Urinary bladder (tissue), 3 donors: ENCODE measurements at regions not wholly inside any gene's neighbourhood (a gene's known extent, or its start where the extent isn't known, plus 50 kb on each side); places are given as distances from the start of the nearest gene placed in this dataset.

Source experiments
- DNase-seq: peaks from one replicate; pipeline ENCODE4 v3.0.0-alpha.2; 2015; ENCODE audit errors: extremely low spot score
- H3K27ac ChIP-seq: one replicate; pipeline ENCODE4 v1.5.1; 2013; ENCODE audit warnings: low read depth, mild to moderate bottlenecking, moderate library complexity
- H3K36me3 ChIP-seq: one replicate; pipeline ENCODE4 v1.6.1; 2013; ENCODE audit warnings: mild to moderate bottlenecking, moderate library complexity; ENCODE audit not compliant: insufficient read depth
- H3K4me1 ChIP-seq: one replicate; pipeline ENCODE4 v1.6.1; 2013; ENCODE audit warnings: mild to moderate bottlenecking, moderate library complexity; ENCODE audit not compliant: insufficient read depth
- H3K4me3 ChIP-seq: one replicate; pipeline ENCODE4 v1.5.1; 2013; ENCODE audit warnings: low read depth, low read length
- WGBS: extraction: QIAGEN DNeasy Blood & Tissue Kit; methylation state at CpG from one replicate; pipeline ENCODE4 v1.1.7; 2013; 5-methylcytosine and 5-hydroxymethylcytosine counted together
- donor health status: healthy with polysubstance abuse.
- donor health status: healthy.

DNA sequence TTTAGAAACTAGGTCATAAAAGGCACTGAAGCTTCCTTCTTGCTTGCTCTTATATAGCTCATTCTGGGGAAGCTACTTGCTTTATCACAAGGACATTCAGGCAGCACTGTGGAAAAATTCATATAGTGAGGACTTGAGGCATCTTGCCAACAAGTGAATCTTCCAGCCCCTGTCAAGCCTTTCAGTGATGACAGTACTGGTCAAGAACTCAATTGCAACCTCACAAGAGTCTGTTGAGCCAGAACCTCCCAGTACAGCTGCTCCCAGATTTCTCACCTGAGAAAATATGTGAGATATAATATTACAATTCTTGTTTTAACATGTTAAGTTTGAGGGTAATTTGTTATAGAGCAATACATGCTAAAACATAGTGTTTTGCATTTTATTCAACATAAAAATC lies 2011.0 kb upstream of the NUDT12 start:
- H3K36me3 ChIP-seq, result no peaks in the 10 kb centered on the region
- no peak overlapping the region for H3K4me3 ChIP-seq

DNA sequence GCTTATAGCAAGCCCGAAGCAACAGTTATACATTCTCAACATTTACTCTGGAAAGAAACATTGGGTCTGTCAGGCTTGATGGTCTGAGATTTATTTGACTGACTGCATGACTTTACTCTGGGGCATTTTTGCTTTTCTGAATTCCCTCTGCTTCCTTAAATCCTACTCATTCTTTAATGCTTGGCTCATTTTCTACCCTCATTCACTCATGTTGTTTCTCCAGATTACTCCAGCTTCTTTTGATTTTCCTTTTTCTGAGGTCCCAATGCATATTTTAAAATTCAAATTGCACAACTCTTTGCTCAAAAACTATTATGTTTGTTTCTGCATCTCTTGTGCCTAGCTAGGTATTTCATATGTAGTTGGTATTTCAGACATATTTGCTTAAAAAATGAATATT lies 2002.9 kb upstream of the NUDT12 start:
- no peak overlapping the region for H3K27ac ChIP-seq
- no peaks in the 10 kb centered on the region for H3K36me3 ChIP-seq
- WGBS, result 81% methylated on average over 1 of the region's 1 CpG
- no peak for DNase-seq
- H3K4me3 ChIP-seq, result no peak overlapping the region
- H3K4me1 ChIP-seq, result no peaks in the 10 kb centered on the region

More for the DNA sequence above, 2011.0 kb upstream of the NUDT12 start:
- no peaks in the 10 kb centered on the region for H3K4me1 ChIP-seq
- DNase-seq, result no peak
- H3K27ac ChIP-seq, result no peak overlapping the region

DNA sequence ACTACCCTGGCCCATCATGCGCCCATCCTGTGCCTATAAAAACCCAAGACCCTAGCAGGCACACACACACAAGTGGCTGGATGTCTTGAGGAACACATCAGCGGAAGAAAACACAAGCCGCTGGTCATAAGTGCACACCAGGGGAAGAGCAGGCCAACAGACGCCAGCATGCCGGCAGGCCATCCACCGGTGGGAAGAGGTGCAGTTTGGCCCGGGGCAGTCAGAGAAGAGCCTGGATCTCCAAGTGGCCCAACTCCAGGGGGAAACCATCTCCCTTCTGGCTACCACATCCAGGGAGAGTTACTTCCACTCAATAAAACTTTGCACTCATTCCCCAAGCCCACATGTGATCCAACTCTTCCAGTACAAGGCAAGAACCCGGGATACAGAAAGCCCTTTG lies 2001.3 kb upstream of the NUDT12 start:
- Histone ChIP-seq H3K4me3 (no peak overlapping the region), H3K27ac (no peak overlapping the region), H3K4me1 (no peaks in the 10 kb centered on the region), H3K36me3 (no peaks in the 10 kb centered on the region)
- 95% methylated on average over 8 of the region's 8 CpGs for WGBS
- no peak for DNase-seq

DNA sequence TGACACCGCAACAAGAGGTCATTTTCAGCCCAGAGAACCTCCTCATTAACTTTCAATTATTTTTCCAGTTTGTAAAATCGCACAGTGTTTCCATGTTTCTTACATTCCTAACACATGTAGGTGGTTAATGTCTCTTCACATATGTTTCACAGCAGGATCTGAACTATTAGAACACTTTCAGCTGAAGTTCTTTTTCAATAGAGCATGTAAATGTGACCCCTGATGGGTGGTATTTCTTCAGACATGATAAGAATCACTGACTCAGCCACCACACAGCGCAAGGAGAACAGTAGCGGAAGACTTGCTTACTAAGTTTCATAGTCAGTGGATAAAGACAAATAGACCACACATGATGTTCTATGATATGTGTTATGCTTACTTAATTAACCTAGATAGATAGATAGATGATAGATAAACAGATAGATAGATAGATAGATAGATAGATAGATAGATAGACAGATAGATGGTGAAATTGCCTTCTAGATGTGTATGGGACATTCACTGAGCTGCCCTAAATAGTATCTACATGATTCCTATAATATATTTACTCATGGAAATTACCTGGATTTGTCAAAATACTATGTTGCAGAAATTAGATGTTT lies 1992.1 kb upstream of the NUDT12 start:
- H3K4me3 ChIP-seq, result no peak overlapping the region
- no peaks in the 10 kb centered on the region for H3K4me1 ChIP-seq
- DNase-seq, result no peak
- H3K36me3 ChIP-seq, result no peaks in the 10 kb centered on the region
- no peak overlapping the region for H3K27ac ChIP-seq
- WGBS, result 90% methylated on average over 4 of the region's 4 CpGs

DNA sequence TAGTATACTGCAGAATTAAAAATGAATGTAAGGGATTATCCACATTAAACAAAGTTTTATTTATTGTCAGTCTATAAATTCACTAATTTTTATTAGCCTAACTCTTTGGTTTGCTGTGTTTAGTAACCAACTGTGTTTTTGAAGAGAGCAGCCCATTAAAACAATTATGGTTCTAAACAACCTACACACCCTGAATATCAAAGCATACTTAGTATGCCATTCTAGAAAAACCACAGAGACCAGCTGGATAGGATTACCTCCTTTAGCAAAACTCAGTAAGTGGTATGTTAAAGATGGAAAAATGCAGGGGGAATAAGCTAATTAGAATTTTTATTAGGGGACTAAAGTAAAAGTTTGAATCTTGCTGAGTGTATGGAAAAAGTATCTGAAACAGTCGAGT lies 1981.7 kb upstream of the NUDT12 start:
- Histone ChIP-seq H3K4me1 (no peaks in the 10 kb centered on the region), H3K27ac (no peak overlapping the region), H3K36me3 (no peaks in the 10 kb centered on the region), H3K4me3 (no peak overlapping the region)
- no peak for DNase-seq
- 35% methylated on average over 1 of the region's 1 CpG for WGBS

DNA sequence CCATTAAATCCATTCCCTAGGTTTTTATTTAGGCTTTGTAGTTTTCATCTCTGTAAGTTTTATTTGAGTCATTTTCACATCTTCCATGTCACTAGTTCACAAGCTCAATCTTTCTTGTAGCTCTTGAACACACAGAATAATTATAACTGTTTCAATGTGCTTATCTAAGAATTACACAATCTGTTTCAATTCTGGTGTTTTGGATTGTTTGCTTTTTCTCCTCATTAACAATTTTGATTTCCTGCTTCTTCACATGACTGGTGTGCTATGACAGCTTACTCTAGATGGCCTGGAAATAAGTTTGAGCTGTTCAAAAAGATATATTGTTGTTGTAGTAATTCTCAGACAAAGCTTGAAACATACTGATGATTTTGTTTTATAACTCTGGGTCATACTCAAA lies 1974.1 kb upstream of the NUDT12 start:
- no peak for DNase-seq
- no peaks in the 10 kb centered on the region for H3K4me1 ChIP-seq
- no peaks in the 10 kb centered on the region for H3K36me3 ChIP-seq
- H3K4me3 ChIP-seq, result no peak overlapping the region
- H3K27ac ChIP-seq, result no peak overlapping the region

DNA sequence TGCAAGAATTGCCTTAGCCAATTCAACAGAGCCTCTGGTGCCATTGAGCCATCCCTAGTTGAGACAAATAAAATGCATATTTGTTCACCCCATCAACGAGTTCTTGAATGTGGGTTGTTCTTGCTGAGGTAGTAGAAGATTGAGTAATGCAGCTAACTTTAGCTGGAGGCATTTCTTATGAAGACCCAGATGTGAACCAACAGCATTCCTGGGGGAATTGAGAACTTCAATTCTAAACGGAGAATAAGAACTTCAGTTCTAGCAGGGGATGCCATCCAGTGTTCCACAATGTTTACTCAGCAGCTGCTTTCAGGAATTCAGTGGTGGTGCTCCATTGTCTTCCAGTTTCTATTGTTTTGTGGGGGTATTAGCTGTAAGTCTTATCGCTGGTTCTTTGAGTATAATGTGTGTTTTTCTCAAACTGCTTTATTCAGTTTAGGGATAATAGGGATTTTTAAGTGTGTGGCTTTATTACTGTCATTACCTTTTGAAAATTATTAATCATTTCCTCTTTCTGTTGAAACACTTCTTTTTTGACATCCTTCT lies 1968.2 kb upstream of the NUDT12 start:
- no peaks in the 10 kb centered on the region for H3K36me3 ChIP-seq
- 83% methylated on average over 3 of the region's 3 CpGs for WGBS
- no peak for DNase-seq
- H3K4me1 ChIP-seq, result no peaks in the 10 kb centered on the region
- no peak overlapping the region for H3K27ac ChIP-seq
- H3K4me3 ChIP-seq, result no peak overlapping the region

DNA sequence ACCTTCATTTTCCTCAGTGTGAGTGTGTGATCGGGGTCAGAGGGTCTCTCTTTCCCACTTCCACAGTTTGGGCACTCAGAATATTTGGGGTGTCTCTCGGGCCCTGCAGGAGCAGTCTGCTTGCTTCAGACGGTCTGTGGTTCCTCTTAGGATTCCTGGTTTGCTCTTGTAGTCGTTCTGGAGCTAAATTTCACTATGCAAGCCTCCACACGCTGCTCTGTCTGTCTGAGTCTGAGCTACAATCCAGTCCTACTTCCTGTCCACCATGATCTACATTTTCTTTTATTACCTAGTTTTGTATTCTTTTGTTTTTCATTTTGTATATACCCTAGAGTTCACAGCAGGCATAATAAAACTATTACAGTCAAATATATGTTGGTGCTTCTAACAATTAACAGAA lies 1967.3 kb upstream of the NUDT12 start:
- H3K27ac ChIP-seq, result no peak overlapping the region
- no peak overlapping the region for H3K4me3 ChIP-seq
- 76% methylated on average over 5 of the region's 5 CpGs for WGBS
- no peak for DNase-seq
- H3K36me3 ChIP-seq, result no peaks in the 10 kb centered on the region
- no peaks in the 10 kb centered on the region for H3K4me1 ChIP-seq

DNA sequence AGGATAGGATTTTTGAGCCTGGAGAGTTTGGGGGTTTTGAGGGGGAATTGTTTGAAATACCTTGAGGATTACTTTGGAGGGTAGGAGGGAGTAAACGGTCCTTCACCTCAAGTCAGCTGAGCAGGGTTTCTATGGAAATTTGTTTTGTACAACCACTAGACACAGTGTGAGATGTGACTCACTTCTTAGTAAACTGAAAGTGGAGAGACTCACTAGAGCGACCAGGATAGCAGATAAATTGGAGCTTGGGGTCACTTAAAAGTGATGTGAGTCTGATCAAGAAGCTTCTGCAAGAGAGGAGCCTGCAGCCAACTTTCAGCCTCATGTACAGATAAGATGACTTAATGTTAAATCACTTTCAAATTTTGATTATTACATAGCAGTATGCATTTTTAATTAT lies 1945.9 kb upstream of the NUDT12 start:
- Histone ChIP-seq H3K27ac (no peak overlapping the region), H3K36me3 (no peaks in the 10 kb centered on the region), H3K4me1 (no peaks in the 10 kb centered on the region), H3K4me3 (no peak overlapping the region)
- WGBS, result 55% methylated on average over 2 of the region's 2 CpGs
- DNase-seq, result no peak

DNA sequence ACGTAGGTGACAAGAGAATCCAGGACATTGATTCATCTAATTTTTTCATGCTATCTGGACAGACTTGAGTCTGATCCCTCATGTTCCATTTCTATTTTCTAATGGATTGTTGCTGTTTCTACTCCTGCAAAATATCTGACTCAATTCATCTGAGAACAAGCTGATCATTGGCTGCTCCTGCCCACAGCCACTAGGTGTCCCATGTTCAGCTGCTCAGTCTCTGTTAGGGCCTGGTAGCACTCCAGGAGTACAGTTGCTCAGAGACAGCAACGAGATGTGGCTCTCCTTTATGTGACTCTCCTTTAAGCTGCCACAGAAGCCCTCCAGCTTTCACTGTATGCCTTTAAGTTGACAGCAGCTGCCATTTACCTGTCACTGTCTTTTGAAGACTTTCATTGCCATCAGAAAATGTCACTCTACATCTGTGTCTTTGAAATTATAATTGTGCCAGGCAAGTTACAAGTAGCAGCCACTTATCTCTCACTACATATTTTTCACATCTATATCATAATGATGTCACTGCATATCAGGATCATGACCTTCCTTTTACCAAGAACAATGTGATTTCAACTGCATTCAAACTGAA lies 1944.2 kb upstream of the NUDT12 start:
- no peaks in the 10 kb centered on the region for H3K36me3 ChIP-seq
- H3K4me1 ChIP-seq, result no peaks in the 10 kb centered on the region
- H3K27ac ChIP-seq, result no peak overlapping the region
- whole genome bisulfite sequencing, result 63% methylated on average over 2 of the region's 2 CpGs
- DNase-seq, result no peak
- no peak overlapping the region for H3K4me3 ChIP-seq

DNA sequence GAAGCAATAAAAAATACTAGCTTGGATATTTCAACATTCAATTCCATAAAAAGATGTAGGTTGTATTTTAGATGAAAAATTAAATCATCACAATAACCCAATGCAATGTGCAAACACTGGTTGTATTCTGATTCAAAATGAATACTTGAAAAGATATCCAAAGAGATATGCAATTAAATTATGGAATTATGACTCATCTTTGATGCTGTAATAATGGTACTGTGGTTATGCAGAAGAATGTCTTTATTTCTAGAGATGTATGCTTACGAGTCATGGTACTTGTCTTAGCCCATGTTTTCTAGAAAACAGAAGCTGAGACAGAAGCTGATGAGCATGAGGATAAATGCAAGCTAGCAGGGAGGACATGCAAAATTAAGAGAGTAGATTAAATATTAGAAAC lies 1941.4 kb upstream of the NUDT12 start:
- H3K27ac ChIP-seq, result no peak overlapping the region
- no peaks in the 10 kb centered on the region for H3K4me1 ChIP-seq
- 77% methylated on average over 1 of the region's 1 CpG for WGBS
- H3K4me3 ChIP-seq, result no peak overlapping the region
- no peak for DNase-seq
- H3K36me3 ChIP-seq, result no peaks in the 10 kb centered on the region

DNA sequence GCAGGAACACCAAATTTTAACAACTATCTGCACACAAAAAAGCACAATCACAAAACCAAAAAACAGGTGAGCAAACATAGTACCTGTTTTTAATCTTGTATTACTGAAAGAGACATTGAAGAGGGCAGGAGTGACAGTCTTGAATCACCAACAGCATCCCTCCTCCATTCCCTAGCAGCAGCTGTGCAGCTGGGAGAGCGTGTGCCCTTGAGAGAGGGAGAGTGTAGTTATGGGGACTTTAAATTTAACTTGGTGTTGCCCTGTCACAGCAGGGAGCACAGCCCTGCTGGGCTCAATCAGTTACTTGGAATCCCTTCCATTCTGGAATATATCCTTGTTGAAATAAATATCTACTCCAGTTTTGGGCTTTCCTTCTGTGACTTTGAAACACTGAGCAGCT lies 1938.7 kb upstream of the NUDT12 start:
- DNase-seq, result no peak
- no peaks in the 10 kb centered on the region for H3K4me1 ChIP-seq
- no peak overlapping the region for H3K4me3 ChIP-seq
- H3K27ac ChIP-seq, result no peak overlapping the region
- H3K36me3 ChIP-seq, result no peaks in the 10 kb centered on the region
- WGBS, result 84% methylated on average over 1 of the region's 1 CpG

DNA sequence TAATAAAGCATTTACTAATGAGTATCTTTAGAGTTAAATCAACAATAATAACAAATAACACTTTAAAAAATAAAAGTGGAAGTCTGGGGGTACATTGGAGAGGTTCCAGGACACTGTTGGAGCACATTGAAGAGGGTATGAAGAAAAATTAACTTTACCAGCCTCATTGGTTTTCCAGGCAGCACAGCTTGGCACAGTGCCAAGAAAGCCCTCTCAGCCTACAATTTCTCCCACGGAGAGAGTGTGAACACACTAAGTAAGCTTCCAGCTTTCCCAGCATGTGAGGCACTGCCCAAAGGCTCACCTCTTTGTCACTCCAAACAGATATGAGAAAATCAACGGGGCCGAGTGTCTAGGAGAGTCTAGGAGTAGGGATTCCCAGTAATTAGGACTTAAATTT lies 1912.8 kb upstream of the NUDT12 start:
- no peak overlapping the region for H3K27ac ChIP-seq
- H3K4me1 ChIP-seq, result no peaks in the 10 kb centered on the region
- WGBS, result 71% methylated on average over 3 of the region's 3 CpGs
- H3K4me3 ChIP-seq, result no peak overlapping the region
- no peaks in the 10 kb centered on the region for H3K36me3 ChIP-seq
- no peak for DNase-seq

DNA sequence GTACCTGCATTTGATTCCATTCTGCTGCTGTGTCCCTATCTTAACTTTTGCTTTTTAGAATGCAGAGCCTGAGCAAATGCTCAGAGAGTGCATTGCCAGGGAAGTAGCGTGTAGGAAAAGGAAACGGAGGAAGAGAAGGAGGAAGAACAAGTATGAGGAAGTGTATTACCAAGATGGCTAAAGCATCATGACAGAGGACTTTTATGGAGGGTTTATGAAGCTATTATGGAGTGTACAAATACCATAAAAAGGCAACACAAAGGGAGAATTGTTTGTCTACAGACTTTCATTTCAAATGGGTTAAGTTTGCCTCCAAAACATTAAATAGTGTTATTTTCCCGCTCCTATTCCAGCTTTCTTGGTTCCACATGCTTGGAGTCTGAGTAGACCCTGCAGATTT lies 1899.8 kb upstream of the NUDT12 start:
- no peak overlapping the region for H3K4me3 ChIP-seq
- no peaks in the 10 kb centered on the region for H3K4me1 ChIP-seq
- 84% methylated on average over 3 of the region's 3 CpGs for WGBS
- no peaks in the 10 kb centered on the region for H3K36me3 ChIP-seq
- DNase-seq, result no peak
- no peak overlapping the region for H3K27ac ChIP-seq

DNA sequence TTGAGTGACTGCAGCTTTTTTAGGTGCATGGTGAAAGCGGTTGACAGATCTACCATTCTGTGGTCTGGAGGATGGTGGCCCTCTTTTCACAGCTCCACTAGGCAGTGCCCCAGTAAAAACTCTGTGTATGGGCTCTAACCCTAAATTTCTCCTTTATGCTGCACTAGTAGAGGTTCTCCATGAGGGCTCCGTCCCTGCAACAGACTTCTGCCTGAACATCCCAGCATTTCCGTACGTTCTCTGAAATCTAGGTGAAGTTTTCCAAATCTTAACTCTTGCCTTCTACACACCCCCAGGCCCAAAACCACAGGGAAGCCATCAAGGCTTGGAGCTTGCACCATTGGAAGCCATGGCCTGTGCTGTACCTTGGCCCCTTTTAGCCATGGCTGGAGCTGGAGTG lies 1898.1 kb upstream of the NUDT12 start:
- DNase-seq, result no peak
- H3K4me1 ChIP-seq, result no peaks in the 10 kb centered on the region
- H3K27ac ChIP-seq, result no peak overlapping the region
- WGBS, result 93% methylated on average over 4 of the region's 4 CpGs
- no peaks in the 10 kb centered on the region for H3K36me3 ChIP-seq
- H3K4me3 ChIP-seq, result no peak overlapping the region
